Mammary epithelial cell (primary cell): ENCODE measurements at regions not wholly inside any gene's neighbourhood (a gene's known extent, or its start where the extent isn't known, plus 50 kb on each side); places are given as distances from the start of the nearest gene placed in this dataset.

Experiments
- EZH2 ChIP-seq: IDR thresholded peaks from 2 replicates; pipeline ENCODE4 v1.6.1; 2012; ENCODE audit warnings: low read length, inconsistent platforms, borderline replicate concordance
- TF ChIP-seq, protein P1 (sequence below), 2 donors: IDR thresholded peaks in 1 of 2; conservative IDR thresholded peaks in 1 of 2; 2 replicates each; pipeline ENCODE4 v1.5.1; 2011 to 2012; ENCODE audit warnings: inconsistent platforms in 2 of 2, low read length in 2 of 2, mild to moderate bottlenecking in 2 of 2, control low read depth in 1 of 2, low read depth in 1 of 2; ENCODE audit not compliant: insufficient read depth in 1 of 2; ENCODE audit errors: extremely low read depth in 1 of 2

DNA sequence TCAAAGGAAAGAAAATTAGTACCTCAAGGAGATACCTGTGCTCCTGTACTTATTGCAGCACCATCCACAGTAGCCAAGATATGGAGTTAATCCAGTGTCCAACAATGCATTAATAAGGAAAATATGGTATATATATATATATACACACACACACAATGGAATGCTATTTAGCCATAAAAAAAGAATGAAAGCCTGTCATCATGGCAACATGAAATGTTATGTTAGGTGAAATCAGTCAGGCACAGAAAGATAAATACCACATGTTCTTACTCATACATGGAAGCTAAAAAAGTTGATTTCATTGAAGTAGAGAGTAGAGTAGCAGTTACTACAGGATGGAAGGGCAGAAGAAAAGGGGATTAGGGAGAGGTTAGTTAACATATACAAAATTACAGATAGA is 601.5 kb downstream of the ANXA1 start:
- TF ChIP-seq, protein P1, sequence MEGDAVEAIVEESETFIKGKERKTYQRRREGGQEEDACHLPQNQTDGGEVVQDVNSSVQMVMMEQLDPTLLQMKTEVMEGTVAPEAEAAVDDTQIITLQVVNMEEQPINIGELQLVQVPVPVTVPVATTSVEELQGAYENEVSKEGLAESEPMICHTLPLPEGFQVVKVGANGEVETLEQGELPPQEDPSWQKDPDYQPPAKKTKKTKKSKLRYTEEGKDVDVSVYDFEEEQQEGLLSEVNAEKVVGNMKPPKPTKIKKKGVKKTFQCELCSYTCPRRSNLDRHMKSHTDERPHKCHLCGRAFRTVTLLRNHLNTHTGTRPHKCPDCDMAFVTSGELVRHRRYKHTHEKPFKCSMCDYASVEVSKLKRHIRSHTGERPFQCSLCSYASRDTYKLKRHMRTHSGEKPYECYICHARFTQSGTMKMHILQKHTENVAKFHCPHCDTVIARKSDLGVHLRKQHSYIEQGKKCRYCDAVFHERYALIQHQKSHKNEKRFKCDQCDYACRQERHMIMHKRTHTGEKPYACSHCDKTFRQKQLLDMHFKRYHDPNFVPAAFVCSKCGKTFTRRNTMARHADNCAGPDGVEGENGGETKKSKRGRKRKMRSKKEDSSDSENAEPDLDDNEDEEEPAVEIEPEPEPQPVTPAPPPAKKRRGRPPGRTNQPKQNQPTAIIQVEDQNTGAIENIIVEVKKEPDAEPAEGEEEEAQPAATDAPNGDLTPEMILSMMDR (conservative IDR thresholded peaks at IDR 0.05 in 1 of 2, IDR thresholded peaks at IDR 0.05 in 1 of 2; ENCODE audit: extremely low read depth in 1 of 2, insufficient read depth in 1 of 2, low read depth in 1 of 2, low read length in 2 of 2): no peak
- TF ChIP-seq EZH2: no peak
